ENCODE measurements at regions not wholly inside any gene's neighbourhood (a gene's known extent, or its start where the extent isn't known, plus 50 kb on each side); places are given as distances from the start of the nearest gene placed in this dataset.

GRCh38 chr11:96482193-96482592 lies 92.4 kb downstream of the JRKL start:
- no peak overlapping the region for H3K4me2 ChIP-seq (ENCODE audit: insufficient read depth, low read length)
- H3K9me1 ChIP-seq (ENCODE audit: control insufficient read depth, insufficient read depth, low read length), result no peaks in the 10 kb centered on the region
- ATAC-seq, result no peak
- H3K27ac ChIP-seq (ENCODE audit: extremely low read depth, low read depth, low read length), result no peak overlapping the region; the same call in 2 of the 3 replicates
- no peak overlapping the region for H2AFZ ChIP-seq (ENCODE audit: low read depth, low read length)
- FAIRE-seq, result no peak
- no TSS peak for BruUV-seq (replicated peaks)
- POLR2A ChIA-PET, result no interaction called here
- H4K20me1 ChIP-seq (replicated peaks; ENCODE audit: control insufficient read depth, insufficient read depth, low read length), result no peaks in the 10 kb centered on the region
- no peak overlapping the region for H3K9ac ChIP-seq (ENCODE audit: insufficient read depth in 1 of 2, low read depth in 2 of 2, low read length in 2 of 2)
- H3K4me1 ChIP-seq (replicated peaks in 1 of 2; ENCODE audit: control insufficient read depth in 2 of 2, insufficient read depth in 2 of 2, low read length in 2 of 2), result peaks cover 0 to 24% of the 10 kb centered on the region in 2 experiments; a peak in 4 of 5 replicates
- in situ Hi-C loops (cut with MboI), result no loop called here
- no peak for TF ChIP-seq STAG1 (CRISPR knock-in tag; IDR thresholded peaks at IDR 0.05; ENCODE audit: borderline replicate concordance)
- no peak for TF ChIP-seq TAL1 (IDR thresholded peaks at IDR 0.05)
- no peak for TF ChIP-seq PHB (CRISPR knock-in tag; IDR thresholded peaks at IDR 0.05)
- no peak for TF ChIP-seq YBX1 (IDR thresholded peaks at IDR 0.05)
- no peak for TF ChIP-seq ZNF76 (CRISPR knock-in tag; IDR thresholded peaks at IDR 0.05; ENCODE audit: borderline replicate concordance)
- TF ChIP-seq MAFF (IDR thresholded peaks at IDR 0.05; ENCODE audit: low read length), result no peak
- no peak for TF ChIP-seq PKNOX1 (IDR thresholded peaks at IDR 0.05)
- TF ChIP-seq DDX20 (tag; IDR thresholded peaks at IDR 0.05; ENCODE audit: low read depth), result no peak
- TF ChIP-seq COPS2 (conservative IDR thresholded peaks at IDR 0.05), result no peak
- no peak for TF ChIP-seq ZNF79 (CRISPR knock-in tag; IDR thresholded peaks at IDR 0.05; ENCODE audit: low read depth)
- TF ChIP-seq NBN (IDR thresholded peaks at IDR 0.05; ENCODE audit: low read depth), result no peak
- TF ChIP-seq NFE2L1 (tag; IDR thresholded peaks at IDR 0.05; ENCODE audit: borderline replicate concordance, low read depth), result no peak
- no peak for TF ChIP-seq ZBTB43 (CRISPR knock-in tag; IDR thresholded peaks at IDR 0.05)
- no peak for TF ChIP-seq ARID3A (IDR thresholded peaks at IDR 0.05; ENCODE audit: borderline replicate concordance, low read depth, low read length)
- no peak for TF ChIP-seq MCM2 (IDR thresholded peaks at IDR 0.05; ENCODE audit: low read depth)
- intact Hi-C loops (cut with micrococcal nuclease), result no loop called here
- WGBS (ENCODE audit: insufficient coverage, low coverage, missing lambda C conversion rate), result 50% methylated on average over 2 of the region's 2 CpGs
- no peaks in the 10 kb centered on the region; the same call in 1 of the 2 replicates for H3K9me3 ChIP-seq (replicated peaks; ENCODE audit: control insufficient read depth, insufficient read depth, low read depth, low read length)
- no peak for DNase-seq (ENCODE audit: extremely low read depth in 1 of 4, low spot score in 3 of 4)
- no peak overlapping the region for H3K4me3 ChIP-seq
- CTCF ChIA-PET (ENCODE audit: low intra/inter-chr PET ratio), result no interaction called here
- peaks cover 19% of the 10 kb centered on the region for H3K79me2 ChIP-seq (ENCODE audit: control insufficient read depth, insufficient read depth, low read length)
- H3K27me3 ChIP-seq (ENCODE audit: control insufficient read depth in 2 of 2, insufficient read depth in 2 of 2, low read length in 2 of 2), result no peaks in the 10 kb centered on the region
- peaks cover 6% of the 10 kb centered on the region; the same call in 1 of the 3 replicates for H3K36me3 ChIP-seq (ENCODE audit: control insufficient read depth, insufficient read depth, low read length)

All from K562 (cell line).